Skeletal muscle tissue (tissue), 3 donors: ENCODE measurements at regions not wholly inside any gene's neighbourhood (a gene's known extent, or its start where the extent isn't known, plus 50 kb on each side); places are given as distances from the start of the nearest gene placed in this dataset.

Experiments
- H3K27ac ChIP-seq: one replicate; pipeline ENCODE4 v1.7.0; 2013; ENCODE audit warnings: mild to moderate bottlenecking, low read depth, low read length, inconsistent platforms
- H3K27me3 ChIP-seq, 3 donors: one replicate each; pipeline ENCODE4 v1.7.0; 2013; ENCODE audit warnings: low read length in 3 of 3; ENCODE audit not compliant: control insufficient read depth in 3 of 3, insufficient read depth in 3 of 3
- H3K36me3 ChIP-seq, 3 donors: one replicate each; pipeline ENCODE4 v1.7.0; 2013; ENCODE audit warnings: low read length in 3 of 3; ENCODE audit not compliant: control insufficient read depth in 3 of 3, insufficient read depth in 3 of 3
- H3K4me1 ChIP-seq, 3 donors: one replicate each; pipeline ENCODE4 v1.7.0; 2013; ENCODE audit warnings: low read length in 3 of 3, mild to moderate bottlenecking in 3 of 3; ENCODE audit not compliant: control insufficient read depth in 3 of 3, insufficient read depth in 3 of 3
- H3K4me3 ChIP-seq, 3 donors: one replicate each; pipeline ENCODE4 v1.7.0; 2013; ENCODE audit warnings: low read length in 3 of 3
- H3K9ac ChIP-seq, 3 donors: one replicate each; pipeline ENCODE4 v1.7.0; 2013; ENCODE audit warnings: low read length in 3 of 3, mild to moderate bottlenecking in 3 of 3, moderate library complexity in 2 of 3, low read depth in 1 of 3
- H3K9me3 ChIP-seq, 3 donors: one replicate each; pipeline ENCODE4 v1.7.0; 2013; ENCODE audit warnings: low read length in 3 of 3; ENCODE audit not compliant: control insufficient read depth in 3 of 3
- donor health status: Osteomylitis.

GRCh38 chr18:39561126-39561525 lies 1995.5 kb upstream of the CELF4 start:
- no peaks in the 10 kb centered on the region for H3K4me1 ChIP-seq

GRCh38 chr18:39558658-39559057 lies 1993.1 kb upstream of the CELF4 start:
- no peak overlapping the region for H3K9ac ChIP-seq
- H3K27me3 ChIP-seq, result no peaks in the 10 kb centered on the region
- H3K9me3 ChIP-seq, result no peaks in the 10 kb centered on the region
- H3K36me3 ChIP-seq, result no peaks in the 10 kb centered on the region
- H3K4me1 ChIP-seq, result no peaks in the 10 kb centered on the region
- H3K27ac ChIP-seq, result no peak overlapping the region
- H3K4me3 ChIP-seq, result no peak overlapping the region

More at GRCh38 chr18:39561126-39561525, 1995.5 kb upstream of the CELF4 start:
- H3K27me3 ChIP-seq, result no peaks in the 10 kb centered on the region
- H3K27ac ChIP-seq, result no peak overlapping the region
- H3K4me3 ChIP-seq, result no peak overlapping the region
- H3K9me3 ChIP-seq, result no peaks in the 10 kb centered on the region
- H3K36me3 ChIP-seq, result no peaks in the 10 kb centered on the region
- no peak overlapping the region for H3K9ac ChIP-seq

GRCh38 chr18:39555496-39555895 lies 1989.9 kb upstream of the CELF4 start:
- Histone ChIP-seq H3K9me3 (peaks cover 0 to 2% (median 0%) of the 10 kb centered on the region in 3 donors), H3K27ac (no peak overlapping the region), H3K4me1 (no peaks in the 10 kb centered on the region), H3K9ac (no peak overlapping the region), H3K27me3 (no peaks in the 10 kb centered on the region), H3K36me3 (no peaks in the 10 kb centered on the region), H3K4me3 (no peak overlapping the region)

- Histone ChIP-seq H3K27ac (no peak overlapping the region), H3K27me3 (no peaks in the 10 kb centered on the region), H3K9ac (no peak overlapping the region), H3K4me1 (no peaks in the 10 kb centered on the region), H3K4me3 (no peak overlapping the region), H3K9me3 (peaks cover 0 to 2% (median 0%) of the 10 kb centered on the region in 3 donors), H3K36me3 (no peaks in the 10 kb centered on the region)
Measured at GRCh38 chr18:39550701-39551100, 1985.1 kb upstream of the CELF4 start.

- H3K27ac ChIP-seq, result no peak overlapping the region
- H3K9me3 ChIP-seq, result peaks cover 0 to 2% (median 0%) of the 10 kb centered on the region in 3 donors
- no peaks in the 10 kb centered on the region for H3K27me3 ChIP-seq
- no peaks in the 10 kb centered on the region for H3K4me1 ChIP-seq
- H3K4me3 ChIP-seq, result no peak overlapping the region
- H3K9ac ChIP-seq, result no peak overlapping the region
- H3K36me3 ChIP-seq, result no peaks in the 10 kb centered on the region
Measured at GRCh38 chr18:39549144-39549543, 1983.5 kb upstream of the CELF4 start.

- Histone ChIP-seq H3K9ac (no peak overlapping the region), H3K27me3 (no peaks in the 10 kb centered on the region), H3K4me1 (no peaks in the 10 kb centered on the region), H3K36me3 (no peaks in the 10 kb centered on the region), H3K27ac (no peak overlapping the region), H3K4me3 (no peak overlapping the region), H3K9me3 (no peaks in the 10 kb centered on the region)
Measured at GRCh38 chr18:39531659-39532058, 1966.1 kb upstream of the CELF4 start.

- Histone ChIP-seq H3K27me3 (no peaks in the 10 kb centered on the region), H3K27ac (no peak overlapping the region), H3K36me3 (no peaks in the 10 kb centered on the region), H3K9ac (no peak overlapping the region), H3K4me3 (no peak overlapping the region), H3K4me1 (no peaks in the 10 kb centered on the region), H3K9me3 (no peaks in the 10 kb centered on the region)
Measured at GRCh38 chr18:39529358-39529757, 1963.8 kb upstream of the CELF4 start.

GRCh38 chr18:39527465-39527864 lies 1961.9 kb upstream of the CELF4 start:
- no peak overlapping the region for H3K4me3 ChIP-seq
- H3K4me1 ChIP-seq, result no peaks in the 10 kb centered on the region
- H3K9ac ChIP-seq, result no peak overlapping the region
- no peaks in the 10 kb centered on the region for H3K9me3 ChIP-seq
- H3K36me3 ChIP-seq, result no peaks in the 10 kb centered on the region
- H3K27ac ChIP-seq, result no peak overlapping the region
- H3K27me3 ChIP-seq, result no peaks in the 10 kb centered on the region

GRCh38 chr18:39524370-39524769 lies 1958.8 kb upstream of the CELF4 start:
- Histone ChIP-seq H3K4me1 (no peaks in the 10 kb centered on the region), H3K36me3 (no peaks in the 10 kb centered on the region), H3K9ac (no peak overlapping the region), H3K27me3 (no peaks in the 10 kb centered on the region), H3K9me3 (no peaks in the 10 kb centered on the region), H3K27ac (no peak overlapping the region), H3K4me3 (no peak overlapping the region)

- H3K4me1 ChIP-seq, result no peaks in the 10 kb centered on the region
- H3K36me3 ChIP-seq, result no peaks in the 10 kb centered on the region
- H3K27ac ChIP-seq, result no peak overlapping the region
- H3K9ac ChIP-seq, result no peak overlapping the region
- H3K4me3 ChIP-seq, result no peak overlapping the region
- no peaks in the 10 kb centered on the region for H3K9me3 ChIP-seq
- H3K27me3 ChIP-seq, result no peaks in the 10 kb centered on the region
Measured at GRCh38 chr18:39523281-39523680, 1957.7 kb upstream of the CELF4 start.

- H3K9ac ChIP-seq, result no peak overlapping the region
- no peaks in the 10 kb centered on the region for H3K9me3 ChIP-seq
- no peak overlapping the region for H3K4me3 ChIP-seq
- no peak overlapping the region for H3K27ac ChIP-seq
- H3K4me1 ChIP-seq, result no peaks in the 10 kb centered on the region
- no peaks in the 10 kb centered on the region for H3K27me3 ChIP-seq
- no peaks in the 10 kb centered on the region for H3K36me3 ChIP-seq
Measured at GRCh38 chr18:39521164-39521563, 1955.6 kb upstream of the CELF4 start.
